H1 (cell line): ENCODE measurements at regions not wholly inside any gene's neighbourhood (a gene's known extent, or its start where the extent isn't known, plus 50 kb on each side); places are given as distances from the start of the nearest gene placed in this dataset.

Experiments used
- CTCF ChIA-PET: fragments of 300-600 bp; sonication (Branson Sonifier 250); formaldehyde crosslinking; loops from one replicate; lab custom pipeline; 2021; ENCODE audit not compliant: partially characterized antibody; lab: Charles Lee
- POLR2A ChIA-PET: fragments of 300-600 bp; sonication (Branson Sonifier 250); formaldehyde crosslinking; loops from one replicate; lab custom pipeline; 2021; ENCODE audit warnings: inconsistent platforms; ENCODE audit not compliant: partially characterized antibody; lab: Charles Lee
- DNase-seq, 2 experiments: peaks; one replicate each; pipeline versions ENCODE4 v3.0.0 to v3.0.0-alpha.2; 2010 to 2022; ENCODE audit warnings: low spot score in 2 of 2, low read depth in 1 of 2, mixed read lengths in 1 of 2
- FAIRE-seq: peaks from 2 replicates; lab custom pipeline; 2011; peaks lifted over from hg19 to GRCh38; lab: Jason Lieb, UNC
- H2AFZ ChIP-seq: 2 replicates; pipeline ENCODE4 v1.8.1; 2012; ENCODE audit warnings: low read length, inconsistent platforms
- H2AK5ac ChIP-seq: 2 replicates; pipeline ENCODE4 v1.6.1; 2013; ENCODE audit warnings: low read depth, low read length
- H2BK120ac ChIP-seq: replicated peaks from 2 replicates; pipeline ENCODE3; 2013; ENCODE audit warnings: low read depth, low read length, inconsistent platforms
- H2BK12ac ChIP-seq: 2 replicates; pipeline ENCODE4 v1.6.1; 2013; ENCODE audit warnings: low read depth, low read length
- H2BK15ac ChIP-seq: 2 replicates; pipeline ENCODE4 v1.6.1; 2013; ENCODE audit warnings: low read length
- H2BK20ac ChIP-seq: 2 replicates; pipeline ENCODE4 v1.6.1; 2013; ENCODE audit warnings: low read length
- H2BK5ac ChIP-seq: 2 replicates; pipeline ENCODE4 v1.6.1; 2013; ENCODE audit warnings: low read depth, low read length
- H3K14ac ChIP-seq: 2 replicates; pipeline ENCODE4 v1.6.1; 2013; ENCODE audit warnings: inconsistent platforms; ENCODE audit not compliant: insufficient read length
- H3K18ac ChIP-seq: 2 replicates; pipeline ENCODE4 v1.6.1; 2013; ENCODE audit warnings: low read length; ENCODE audit errors: extremely low read depth
- H3K23ac ChIP-seq: 2 replicates; pipeline ENCODE4 v1.6.1; 2013; ENCODE audit warnings: inconsistent platforms; ENCODE audit not compliant: insufficient read length
- H3K23me2 ChIP-seq: 2 replicates; pipeline ENCODE4 v1.6.1; 2013; ENCODE audit warnings: low read depth, low read length
- H3K27ac ChIP-seq: 2 replicates; pipeline ENCODE4 v1.6.1; 2011; ENCODE audit warnings: low read depth, low read length, inconsistent platforms
- H3K27me3 ChIP-seq, 4 experiments: replicated peaks in 1 of 4; 1 replicate in 1 of 4; 2 replicates in 3 of 4; pipeline versions ENCODE4 v1.6.1 to v1.8.1; 2011 to 2013; ENCODE audit warnings: low read length in 3 of 4, mild to moderate bottlenecking in 3 of 4, inconsistent platforms in 2 of 4, mixed read lengths in 2 of 4, moderate library complexity in 1 of 4; ENCODE audit not compliant: control insufficient read depth in 3 of 4, insufficient read depth in 3 of 4; ENCODE audit errors: extremely low read depth in 1 of 4
- H3K36me3 ChIP-seq, 4 experiments: 2 replicates each; pipeline versions ENCODE4 v1.6.1 to v1.8.1; 2011 to 2013; ENCODE audit warnings: mild to moderate bottlenecking in 4 of 4, low read length in 3 of 4, moderate library complexity in 2 of 4, control low read depth in 1 of 4, inconsistent platforms in 1 of 4; ENCODE audit not compliant: insufficient read depth in 4 of 4, control insufficient read depth in 2 of 4
- H3K4ac ChIP-seq: replicated peaks from 2 replicates; pipeline ENCODE3; 2013; ENCODE audit warnings: low read length, low read depth, mixed read lengths, inconsistent platforms; ENCODE audit not compliant: insufficient read length
- H3K4me1 ChIP-seq, 4 experiments: replicated peaks in 1 of 4; 1 replicate in 1 of 4; 2 replicates in 3 of 4; pipeline versions ENCODE4 v1.6.1 to v1.8.1; 2011 to 2013; ENCODE audit warnings: low read length in 3 of 4, inconsistent platforms in 2 of 4, mixed read lengths in 1 of 4; ENCODE audit not compliant: insufficient read depth in 4 of 4, control insufficient read depth in 3 of 4
- H3K4me2 ChIP-seq, 2 experiments: 2 replicates each; pipeline versions ENCODE4 v1.6.1 to v1.8.1; 2011 to 2013; ENCODE audit warnings: low read depth in 2 of 2, low read length in 2 of 2, control low read depth in 1 of 2, inconsistent platforms in 1 of 2, mild to moderate bottlenecking in 1 of 2; ENCODE audit not compliant: insufficient read depth in 1 of 2
- H3K4me3 ChIP-seq, 4 experiments: fragments of 200-600, 300-600 bp in 1 of 4; sonication (generic), shearing (Covaris generic), sonication (Bioruptor Twin) in 1 of 4; 2 replicates each; pipeline versions ENCODE4 v1.5.1 to v1.8.1; 2011 to 2016; ENCODE audit warnings: low read length in 4 of 4, low read depth in 3 of 4, control low read depth in 2 of 4, inconsistent platforms in 2 of 4, mild to moderate bottlenecking in 2 of 4, mixed read lengths in 1 of 4, moderate library complexity in 1 of 4; ENCODE audit not compliant: insufficient read depth in 2 of 4; ENCODE audit errors: extremely low read depth in 1 of 4
- H3K56ac ChIP-seq: replicated peaks from 2 replicates; pipeline ENCODE3; 2013; ENCODE audit warnings: low read depth, mild to moderate bottlenecking, mixed read lengths, low read length, inconsistent platforms; ENCODE audit not compliant: insufficient read length
- H3K79me1 ChIP-seq: 2 replicates; pipeline ENCODE4 v1.6.1; 2013; ENCODE audit warnings: low read depth, low read length, control low read depth
- H3K79me2 ChIP-seq, 2 experiments: 2 replicates each; pipeline versions ENCODE4 v1.6.1 to v1.8.1; 2012 to 2013; ENCODE audit warnings: low read length in 2 of 2, mild to moderate bottlenecking in 2 of 2, inconsistent platforms in 1 of 2; ENCODE audit not compliant: insufficient read depth in 2 of 2, control insufficient read depth in 1 of 2
- H3K9ac ChIP-seq, 4 experiments: replicated peaks in 1 of 4; 1 replicate in 1 of 4; 2 replicates in 3 of 4; pipeline versions ENCODE4 v1.6.1 to v1.8.1; 2011 to 2013; ENCODE audit warnings: low read depth in 3 of 4, low read length in 3 of 4, control low read depth in 2 of 4, mild to moderate bottlenecking in 2 of 4, moderate library complexity in 2 of 4, inconsistent platforms in 1 of 4; ENCODE audit errors: extremely low read depth in 1 of 4
- H3K9me3 ChIP-seq, 2 experiments: 2 replicates each; pipeline versions ENCODE4 v1.6.1 to v1.8.1; 2012 to 2013; ENCODE audit warnings: mild to moderate bottlenecking in 2 of 2, moderate library complexity in 2 of 2, control low read depth in 1 of 2, inconsistent platforms in 1 of 2, low read depth in 1 of 2, low read length in 1 of 2, mixed read lengths in 1 of 2; ENCODE audit not compliant: insufficient read depth in 2 of 2
- H4K20me1 ChIP-seq, 2 experiments: replicated peaks in 1 of 2; 2 replicates each; pipeline versions ENCODE3 to v1.8.1; 2011 to 2013; ENCODE audit warnings: inconsistent platforms in 2 of 2, low read length in 2 of 2, mild to moderate bottlenecking in 1 of 2; ENCODE audit not compliant: insufficient read depth in 2 of 2, control insufficient read depth in 1 of 2
- H4K5ac ChIP-seq: 2 replicates; pipeline ENCODE4 v1.6.1; 2013; ENCODE audit warnings: low read length, low read depth, mixed read lengths, inconsistent platforms; ENCODE audit not compliant: insufficient read length
- H4K8ac ChIP-seq: 2 replicates; pipeline ENCODE4 v1.8.0; 2013; ENCODE audit warnings: mild to moderate bottlenecking, moderate library complexity, low read length, inconsistent platforms; ENCODE audit not compliant: insufficient read depth; ENCODE audit errors: extremely low read depth
- H4K91ac ChIP-seq: replicated peaks from 2 replicates; pipeline ENCODE3; 2013; ENCODE audit warnings: low read length, mixed read lengths, inconsistent platforms; ENCODE audit not compliant: insufficient read length
- CHD1 ChIP-seq: IDR thresholded peaks from 2 replicates; pipeline ENCODE4 v1.6.1; 2012; ENCODE audit warnings: low read depth, low read length, improper control_type of control experiment
- CREB1 ChIP-seq: IDR thresholded peaks from 2 replicates; pipeline ENCODE4 v1.6.1; 2012; ENCODE audit warnings: inconsistent platforms
- CTBP2 ChIP-seq: IDR thresholded peaks from 2 replicates; pipeline ENCODE4 v1.7.0; 2011; ENCODE audit warnings: borderline replicate concordance, mild to moderate bottlenecking, moderate library complexity, mixed read lengths, low read length; ENCODE audit not compliant: insufficient read depth, insufficient read length
- PHF8 ChIP-seq: fragments of 200-600 bp; sonication (generic); conservative IDR thresholded peaks from 2 replicates; pipeline ENCODE4 v1.7.1; 2012; ENCODE audit warnings: low read depth, mild to moderate bottlenecking, inconsistent platforms, low read length, moderate library complexity
- SAP30 ChIP-seq: fragments of 300-600 bp; sonication (generic); IDR thresholded peaks from 2 replicates; pipeline ENCODE4 v1.7.1; 2012; ENCODE audit warnings: low read length, moderate library complexity, mild to moderate bottlenecking, inconsistent platforms; ENCODE audit not compliant: insufficient read depth, insufficient replicate concordance
- SP2 ChIP-seq: IDR thresholded peaks from 2 replicates; pipeline ENCODE4 v1.6.1; 2012; ENCODE audit warnings: mild to moderate bottlenecking, low read length, inconsistent platforms
- SUZ12 ChIP-seq: fragments of 200-600 bp; sonication (generic); IDR thresholded peaks from 2 replicates; pipeline ENCODE4 v1.6.1; 2012; ENCODE audit warnings: mild to moderate bottlenecking, inconsistent platforms, low read length, moderate library complexity, mixed read lengths
- YY1 ChIP-seq: IDR thresholded peaks from 2 replicates; pipeline ENCODE4 v1.6.1; 2011; ENCODE audit warnings: low read depth, mild to moderate bottlenecking, low read length
- ZNF274 ChIP-seq: IDR thresholded peaks from 2 replicates; pipeline ENCODE4 v1.7.0; 2012; ENCODE audit warnings: low read length, borderline replicate concordance; ENCODE audit errors: extremely low read depth
- WGBS, 2 experiments: shearing (Covaris generic) in 1 of 2; methylation state at CpG; one replicate each; pipeline versions ENCODE4 v1.1.6 to v1.1.7; 2013 to 2015; ENCODE audit warnings: low lambda C conversion rate in 2 of 2, mixed read lengths in 2 of 2, inconsistent platforms in 1 of 2, low coverage in 1 of 2, missing lambda C conversion rate in 1 of 2; ENCODE audit not compliant: insufficient replicate concordance in 2 of 2, insufficient coverage in 1 of 2, insufficient read length in 1 of 2; ENCODE audit errors: extremely low coverage in 1 of 2, missing lambda C conversion rate in 1 of 2; 5-methylcytosine and 5-hydroxymethylcytosine counted together
- TF ChIP-seq, protein P1 (sequence below): IDR thresholded peaks from 2 replicates; pipeline ENCODE4 v1.6.1; 2011; ENCODE audit warnings: low read length, improper control_type of control experiment

DNA sequence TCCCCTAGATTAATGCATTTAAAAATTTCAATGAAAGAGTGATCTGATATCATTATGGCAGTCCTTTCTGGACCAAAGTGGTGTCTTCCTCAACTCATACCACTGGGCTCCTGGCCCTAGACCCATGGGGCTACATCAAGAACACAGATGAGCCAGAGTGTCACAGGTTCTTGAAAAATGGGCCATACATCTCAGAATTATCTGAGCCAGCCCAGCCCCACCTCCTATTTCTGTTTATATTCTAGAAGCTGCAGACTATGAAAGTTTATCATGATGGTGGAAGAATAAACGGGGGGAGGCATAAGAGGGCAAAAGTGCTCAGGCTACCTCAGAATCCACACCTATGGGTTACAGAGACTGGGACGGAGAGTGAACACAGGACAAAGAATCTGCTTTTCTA lies 120.6 kb upstream of the TACR1 start:
- Histone ChIP-seq H3K18ac (no peak overlapping the region), H3K27ac (no peak overlapping the region), H3K23ac (no peak overlapping the region), H2BK20ac (no peak overlapping the region), H3K79me1 (no peaks in the 10 kb centered on the region), H3K23me2 (no peaks in the 10 kb centered on the region), H2AK5ac (no peak overlapping the region), H2BK15ac (no peak overlapping the region), H4K5ac (no peak overlapping the region), H4K8ac (no peak overlapping the region), H3K4me2 (no peak overlapping the region), H3K4me3 (no peak overlapping the region), H2BK12ac (no peak overlapping the region), H3K14ac (no peak overlapping the region), H2BK120ac (no peak overlapping the region), H3K4ac (no peak overlapping the region), H3K9ac (no peak overlapping the region), H3K4me1 (peaks cover 0 to 6% (median 3%) of the 10 kb centered on the region in 4 experiments; a peak in 3 of 7 replicates), H3K56ac (no peak overlapping the region), H4K20me1 (no peaks in the 10 kb centered on the region), H3K27me3 (no peaks in the 10 kb centered on the region; a peak in 1 of 7 replicates), H2AFZ (no peak overlapping the region), H4K91ac (no peak overlapping the region), H2BK5ac (no peak overlapping the region), H3K36me3 (no peaks in the 10 kb centered on the region), H3K9me3 (no peaks in the 10 kb centered on the region), H3K79me2 (no peaks in the 10 kb centered on the region)
- 87% methylated on average over 2 of the region's 2 CpGs; no CpG with 5 or more reads in 1 of the 2 experiments for WGBS, 2 experiments
- POLR2A ChIA-PET = no interaction called here
- FAIRE-seq (no peak), DNase-seq (no peak)
- CTCF ChIA-PET = no interaction called here
- TF ChIP-seq SP2 (no peak), CREB1 (no peak), YY1 (no peak), ZNF274 (no peak), SUZ12 (no peak), PHF8 (no peak), CHD1 (no peak), SAP30 (no peak), CTBP2 (no peak)
- TF ChIP-seq, protein P1, sequence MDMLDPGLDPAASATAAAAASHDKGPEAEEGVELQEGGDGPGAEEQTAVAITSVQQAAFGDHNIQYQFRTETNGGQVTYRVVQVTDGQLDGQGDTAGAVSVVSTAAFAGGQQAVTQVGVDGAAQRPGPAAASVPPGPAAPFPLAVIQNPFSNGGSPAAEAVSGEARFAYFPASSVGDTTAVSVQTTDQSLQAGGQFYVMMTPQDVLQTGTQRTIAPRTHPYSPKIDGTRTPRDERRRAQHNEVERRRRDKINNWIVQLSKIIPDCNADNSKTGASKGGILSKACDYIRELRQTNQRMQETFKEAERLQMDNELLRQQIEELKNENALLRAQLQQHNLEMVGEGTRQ = no peak
